ENCODE measurements at regions not wholly inside any gene's neighbourhood (a gene's known extent, or its start where the extent isn't known, plus 50 kb on each side); places are given as distances from the start of the nearest gene placed in this dataset.

DNA sequence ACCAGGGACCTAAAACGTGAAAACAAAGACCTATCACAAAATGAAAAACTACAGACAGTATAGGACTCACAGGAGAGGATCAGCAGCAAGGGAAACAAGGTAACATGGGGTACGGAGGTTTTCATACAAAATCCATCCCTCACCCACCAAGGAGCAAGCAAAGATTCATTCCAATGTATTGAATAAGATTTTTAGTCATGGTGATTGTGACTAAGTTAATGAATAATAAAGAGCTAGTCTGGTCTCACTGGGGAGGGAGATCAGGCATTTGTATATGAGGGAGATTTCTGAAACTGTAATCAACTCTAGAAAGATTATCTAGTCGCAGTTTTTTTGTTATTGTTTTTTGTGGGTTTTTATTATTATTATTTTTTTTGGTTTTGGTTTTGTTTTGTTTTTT lies 336.5 kb upstream of the MMADHC start:
- H3K27me3 ChIP-seq, result no peaks in the 10 kb centered on the region
- no peaks in the 10 kb centered on the region for H3K36me3 ChIP-seq
- no peak overlapping the region for H3K27ac ChIP-seq
- H3K4me3 ChIP-seq, result no peak overlapping the region
- TF ChIP-seq, protein P1, sequence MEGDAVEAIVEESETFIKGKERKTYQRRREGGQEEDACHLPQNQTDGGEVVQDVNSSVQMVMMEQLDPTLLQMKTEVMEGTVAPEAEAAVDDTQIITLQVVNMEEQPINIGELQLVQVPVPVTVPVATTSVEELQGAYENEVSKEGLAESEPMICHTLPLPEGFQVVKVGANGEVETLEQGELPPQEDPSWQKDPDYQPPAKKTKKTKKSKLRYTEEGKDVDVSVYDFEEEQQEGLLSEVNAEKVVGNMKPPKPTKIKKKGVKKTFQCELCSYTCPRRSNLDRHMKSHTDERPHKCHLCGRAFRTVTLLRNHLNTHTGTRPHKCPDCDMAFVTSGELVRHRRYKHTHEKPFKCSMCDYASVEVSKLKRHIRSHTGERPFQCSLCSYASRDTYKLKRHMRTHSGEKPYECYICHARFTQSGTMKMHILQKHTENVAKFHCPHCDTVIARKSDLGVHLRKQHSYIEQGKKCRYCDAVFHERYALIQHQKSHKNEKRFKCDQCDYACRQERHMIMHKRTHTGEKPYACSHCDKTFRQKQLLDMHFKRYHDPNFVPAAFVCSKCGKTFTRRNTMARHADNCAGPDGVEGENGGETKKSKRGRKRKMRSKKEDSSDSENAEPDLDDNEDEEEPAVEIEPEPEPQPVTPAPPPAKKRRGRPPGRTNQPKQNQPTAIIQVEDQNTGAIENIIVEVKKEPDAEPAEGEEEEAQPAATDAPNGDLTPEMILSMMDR (IDR thresholded peaks at IDR 0.05; ENCODE audit: low read depth, low read length), result no peak
- no peak for DNase-seq (ENCODE audit: low read depth in 1 of 2, low spot score in 1 of 2)
- H3K9me3 ChIP-seq (ENCODE audit: low read depth), result no peaks in the 10 kb centered on the region
- no peaks in the 10 kb centered on the region for H3K4me1 ChIP-seq (ENCODE audit: low read depth)

DNA sequence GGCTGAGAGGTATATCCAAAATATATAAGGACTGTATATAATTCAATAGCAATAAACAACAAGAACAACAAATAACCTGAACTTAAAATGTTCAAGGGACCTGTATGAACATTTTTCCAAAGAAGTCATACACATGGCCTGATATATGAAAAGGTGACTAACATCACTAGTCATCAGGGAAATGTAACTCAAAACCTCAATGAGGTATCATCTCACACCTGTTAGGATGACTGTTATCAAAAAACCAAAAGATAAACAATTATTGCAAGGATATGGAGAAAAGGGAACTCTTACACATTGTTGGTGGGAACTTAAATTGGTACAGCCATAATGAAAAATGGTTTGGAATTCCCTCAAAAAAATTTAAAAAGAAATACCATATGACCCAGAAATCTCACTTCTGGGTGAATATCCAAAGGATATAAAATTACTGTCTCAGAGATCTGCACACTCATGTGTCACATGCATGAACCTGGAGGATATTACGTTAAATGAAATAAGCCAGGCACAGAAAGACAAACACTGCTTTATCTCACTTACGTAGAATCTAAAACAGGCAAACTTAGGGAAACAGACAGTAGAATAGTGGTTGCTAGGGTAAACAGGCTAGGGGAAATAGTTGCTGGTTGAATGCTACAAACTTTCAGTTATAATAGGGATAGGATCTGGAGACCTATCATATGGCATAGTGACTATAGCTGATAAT lies 334.5 kb upstream of the MMADHC start:
- no peak overlapping the region for H3K27ac ChIP-seq
- H3K27me3 ChIP-seq, result no peaks in the 10 kb centered on the region
- DNase-seq (ENCODE audit: low read depth in 1 of 2, low spot score in 1 of 2), result no peak
- H3K4me3 ChIP-seq, result no peak overlapping the region
- TF ChIP-seq, protein P1 (IDR thresholded peaks at IDR 0.05; ENCODE audit: low read depth, low read length), result no peak
- no peaks in the 10 kb centered on the region for H3K9me3 ChIP-seq (ENCODE audit: low read depth)
- H3K36me3 ChIP-seq, result no peaks in the 10 kb centered on the region
- no peaks in the 10 kb centered on the region for H3K4me1 ChIP-seq (ENCODE audit: low read depth)

DNA sequence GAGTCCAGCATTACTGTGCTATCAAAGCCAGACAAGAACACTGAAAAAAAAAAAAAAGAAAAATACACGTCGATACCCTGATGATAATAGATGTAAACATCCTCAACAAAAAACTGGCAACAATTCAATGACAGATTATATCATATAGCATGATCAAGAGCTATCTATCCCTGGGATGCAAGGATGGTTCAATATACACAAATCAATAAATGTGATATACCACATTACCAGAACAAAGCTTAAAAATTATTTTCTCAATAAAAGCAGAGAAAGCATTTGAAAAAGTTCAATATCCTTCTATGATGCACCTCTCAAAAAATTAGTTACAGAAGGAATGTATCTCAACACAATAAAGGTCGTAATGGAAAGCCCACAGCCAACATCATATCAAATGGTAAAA lies 332.8 kb upstream of the MMADHC start:
- H3K27me3 ChIP-seq, result no peaks in the 10 kb centered on the region
- H3K4me1 ChIP-seq (ENCODE audit: low read depth), result no peaks in the 10 kb centered on the region
- no peak overlapping the region for H3K4me3 ChIP-seq
- no peaks in the 10 kb centered on the region for H3K36me3 ChIP-seq
- H3K9me3 ChIP-seq (ENCODE audit: low read depth), result no peaks in the 10 kb centered on the region
- DNase-seq (ENCODE audit: low read depth in 1 of 2, low spot score in 1 of 2), result no peak
- H3K27ac ChIP-seq, result no peak overlapping the region
- TF ChIP-seq, protein P1 (IDR thresholded peaks at IDR 0.05; ENCODE audit: low read depth, low read length), result no peak

DNA sequence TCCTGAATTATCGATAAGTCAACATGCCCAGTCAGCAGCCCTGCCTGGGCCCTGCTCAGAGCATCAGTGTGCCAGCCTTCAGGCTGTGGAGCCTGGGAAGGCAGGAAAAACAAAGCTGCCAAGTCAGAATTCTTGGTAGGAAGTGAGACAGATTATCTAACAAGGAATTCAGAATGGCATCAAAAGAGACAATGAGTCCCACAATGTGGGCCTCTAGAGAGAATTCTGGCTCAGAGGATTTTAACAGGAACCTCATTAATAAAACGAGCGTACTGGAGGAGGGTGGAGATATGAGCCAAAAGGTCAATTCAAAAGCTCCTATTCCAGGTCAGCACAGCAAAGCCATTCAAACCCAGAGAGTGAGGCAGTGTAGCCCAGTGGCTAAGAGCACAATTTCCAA lies 327.6 kb upstream of the MMADHC start:
- Histone ChIP-seq H3K27me3 (no peaks in the 10 kb centered on the region), H3K27ac (no peak overlapping the region), H3K4me1 (ENCODE audit: low read depth) (no peaks in the 10 kb centered on the region), H3K9me3 (ENCODE audit: low read depth) (no peaks in the 10 kb centered on the region), H3K4me3 (no peak overlapping the region), H3K36me3 (no peaks in the 10 kb centered on the region)
- TF ChIP-seq, protein P1 (IDR thresholded peaks at IDR 0.05; ENCODE audit: low read depth, low read length), result no peak
- no peak for DNase-seq (ENCODE audit: low read depth in 1 of 2, low spot score in 1 of 2)

DNA sequence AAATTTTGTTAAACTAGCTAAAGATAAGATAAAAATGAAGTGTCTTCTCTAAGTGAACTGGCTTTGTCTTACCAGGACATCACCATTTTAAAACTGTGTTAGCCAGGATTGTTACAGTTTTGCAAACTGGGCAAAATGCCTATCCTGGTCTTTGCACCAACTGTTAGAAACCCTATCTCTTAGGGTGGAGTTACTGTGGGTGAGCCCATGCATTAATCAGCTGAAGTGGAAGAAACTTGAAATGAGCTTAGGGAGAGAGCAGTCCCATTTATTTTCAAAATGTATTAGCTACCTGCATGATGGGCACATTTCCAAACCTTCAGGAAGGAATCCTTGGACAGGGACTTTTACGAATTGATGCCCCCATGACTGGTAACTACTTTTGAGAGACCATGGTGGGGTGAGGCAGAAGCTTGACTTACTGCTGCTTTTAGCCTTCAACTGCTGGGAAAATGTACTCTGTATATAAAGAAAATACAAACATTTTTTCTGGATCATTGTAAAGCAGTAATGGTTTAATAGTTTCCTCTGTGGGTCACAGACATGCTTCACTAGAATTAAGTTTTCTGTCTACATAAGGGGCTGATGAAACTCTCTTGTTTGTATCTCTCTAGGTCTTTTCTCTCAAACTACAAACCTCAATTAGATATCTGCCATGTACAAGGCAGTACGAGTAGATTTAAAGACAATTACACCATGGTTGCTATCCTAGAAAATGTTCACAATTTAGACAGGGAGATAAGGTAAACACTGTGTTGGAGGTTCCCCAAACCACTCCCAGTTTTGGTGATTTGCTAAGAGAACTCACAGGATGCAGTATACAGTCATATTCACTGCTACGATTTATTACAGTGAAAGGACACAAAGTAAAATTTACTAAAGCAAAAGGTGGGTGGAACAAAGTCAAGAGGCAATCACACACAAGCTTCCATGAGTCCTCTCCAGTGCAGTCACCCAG lies 321.4 kb upstream of the MMADHC start:
- Histone ChIP-seq H3K27me3 (no peaks in the 10 kb centered on the region), H3K4me1 (ENCODE audit: low read depth) (no peaks in the 10 kb centered on the region), H3K36me3 (no peaks in the 10 kb centered on the region), H3K4me3 (no peak overlapping the region), H3K9me3 (ENCODE audit: low read depth) (no peaks in the 10 kb centered on the region), H3K27ac (no peak overlapping the region)
- TF ChIP-seq, protein P1 (IDR thresholded peaks at IDR 0.05; ENCODE audit: low read depth, low read length), result no peak
- DNase-seq (ENCODE audit: low read depth in 1 of 2, low spot score in 1 of 2), result peak in 1 of 2 donors; percentile 74
